Heart left ventricle (tissue), 16 donors: ENCODE measurements at regions not wholly inside any gene's neighbourhood (a gene's known extent, or its start where the extent isn't known, plus 50 kb on each side); places are given as distances from the start of the nearest gene placed in this dataset.

Experiments used
- ATAC-seq, 4 donors: fragments of 200-7000 bp; cut with Tn5 transposase; one replicate each; pipeline ENCODE4 v1.9.1; 2020 to 2022; ENCODE audit warnings: moderate library complexity in 4 of 4, mild to moderate bottlenecking in 3 of 4, moderate number of reproducible peaks in 1 of 4
- DNase-seq, 5 donors: peaks; one replicate each; pipeline ENCODE4 v3.0.0-alpha.2; 2020
- H3K27ac ChIP-seq, 12 donors: fragments of 200-600 bp; sonication (generic) in 4 of 12; one replicate each; pipeline versions ENCODE4 v1.5.0 to v1.8.0; 2016 to 2022; ENCODE audit warnings: mild to moderate bottlenecking in 2 of 12
- H3K27me3 ChIP-seq, 9 donors: fragments of 200-600 bp; sonication (generic) in 2 of 9; one replicate each; pipeline versions ENCODE4 v1.5.1 to v1.8.0; 2016 to 2022; ENCODE audit warnings: mild to moderate bottlenecking in 3 of 9
- H3K36me3 ChIP-seq, 9 donors: fragments of 200-600 bp; sonication (generic) in 2 of 9; one replicate each; pipeline versions ENCODE4 v1.5.0 to v1.8.0; 2018 to 2022; ENCODE audit warnings: mild to moderate bottlenecking in 2 of 9
- H3K4me1 ChIP-seq, 12 donors: fragments of 200-600 bp; sonication (generic) in 4 of 12; one replicate each; pipeline versions ENCODE4 v1.5.0 to v1.8.0; 2016 to 2022; ENCODE audit warnings: mild to moderate bottlenecking in 3 of 12
- H3K4me3 ChIP-seq, 12 donors: fragments of 200-600 bp; sonication (generic) in 4 of 12; one replicate each; pipeline versions ENCODE4 v1.5.0 to v1.8.0; 2017 to 2022; ENCODE audit warnings: mild to moderate bottlenecking in 9 of 12, moderate library complexity in 4 of 12
- H3K9me3 ChIP-seq, 12 donors: fragments of 200-600 bp; sonication (generic) in 4 of 12; one replicate each; pipeline versions ENCODE4 v1.5.0 to v1.8.0; 2016 to 2022; ENCODE audit warnings: mild to moderate bottlenecking in 1 of 12
- CTCF ChIP-seq, 12 donors: fragments of 200-600 bp; sonication (generic) in 4 of 12; IDR thresholded peaks; one replicate each; pipeline versions ENCODE4 v1.5.0 to v1.8.0; 2018 to 2022; ENCODE audit warnings: antibody characterized with exemption in 12 of 12, mild to moderate bottlenecking in 5 of 12
- POLR2A ChIP-seq, 2 donors: fragments of 450-650 bp; IDR thresholded peaks; one replicate each; pipeline ENCODE4 v1.6.1; 2017; ENCODE audit warnings: antibody characterized with exemption in 2 of 2, mild to moderate bottlenecking in 2 of 2, moderate library complexity in 2 of 2
- WGBS, 4 donors: extraction: QIAGEN DNeasy Blood & Tissue Kit in 2 of 4; methylation state at CpG; one replicate each; pipeline versions ENCODE4 v1.1.5 to v1.1.7; 2013 to 2018; 5-methylcytosine and 5-hydroxymethylcytosine counted together
- intact Hi-C, 10 donors: fragments of 100-400 bp; cut with DNase I; formaldehyde crosslinking; loops; one replicate each; pipeline versions ENCODE4 v1.11.1 to v1.14.2; 2022
- donor health status: ischemic (EF 13 %, LVEDD 7.1; RV severe dilation, severe dysfunction).
- donor health status: healthy with polysubstance abuse.
- donor health status: DM: no; HTN: yes; CAD: no.
- donor health status: DM: no; HTN: no; CAD: no.
- donor health status: ischemic (EF 25% LVEDD 6.9; RV normal size, moderate dysfunction).
- donor health status: ischemic (EF 25% LVEDD 5.7; RV mildly dilated, moderate dysfunction).
- donor health status: healthy.
- donor health status: DM: yes; HTN: yes; CAD: no.
- donor health status: ischemic (EF 35%, LVEDD 5.7; RV mildly dilated, moderate dysfunction).
- donor health status: nonischemic (EF 11% LVEDD 7.7; RV severe dilation, severe dysfunction).
- donor health status: DM: yes; HTN: yes; CAD: no.
- donor health status: PGD.
- donor health status: ischemic (EF 29% LVEDD 5.4; RV normal size, mild dysfunction).
- donor health status: nonischemic (EF 23%, LVEDD 6.1; RV moderate dilation, normal function).

- no peaks in the 10 kb centered on the region for H3K9me3 ChIP-seq
- no peak for DNase-seq
- no peak overlapping the region for H3K4me3 ChIP-seq
- no peak overlapping the region for H3K27ac ChIP-seq
- no peaks in the 10 kb centered on the region for H3K4me1 ChIP-seq
- H3K36me3 ChIP-seq: no peaks in the 10 kb centered on the region
- no peak for ATAC-seq
- 56 to 65% (median 60%) methylated on average over 1 of the region's 1 CpG for WGBS, 4 donors
- intact Hi-C loops: loop anchor here in 1 of 10 donors (5.0 kb wide), 1 partner anchor 45 kb away; no protein-coding TSS in a partner anchor
- TF ChIP-seq CTCF (IDR thresholded peaks at IDR 0.05) (no peak), POLR2A (IDR thresholded peaks at IDR 0.05) (no peak)
- peaks cover 0 to 2% (median 0%) of the 10 kb centered on the region in 9 donors for H3K27me3 ChIP-seq
Measured at GRCh38 chr18:22871809-22872525, 61.2 kb upstream of the RBBP8 start.

DNA sequence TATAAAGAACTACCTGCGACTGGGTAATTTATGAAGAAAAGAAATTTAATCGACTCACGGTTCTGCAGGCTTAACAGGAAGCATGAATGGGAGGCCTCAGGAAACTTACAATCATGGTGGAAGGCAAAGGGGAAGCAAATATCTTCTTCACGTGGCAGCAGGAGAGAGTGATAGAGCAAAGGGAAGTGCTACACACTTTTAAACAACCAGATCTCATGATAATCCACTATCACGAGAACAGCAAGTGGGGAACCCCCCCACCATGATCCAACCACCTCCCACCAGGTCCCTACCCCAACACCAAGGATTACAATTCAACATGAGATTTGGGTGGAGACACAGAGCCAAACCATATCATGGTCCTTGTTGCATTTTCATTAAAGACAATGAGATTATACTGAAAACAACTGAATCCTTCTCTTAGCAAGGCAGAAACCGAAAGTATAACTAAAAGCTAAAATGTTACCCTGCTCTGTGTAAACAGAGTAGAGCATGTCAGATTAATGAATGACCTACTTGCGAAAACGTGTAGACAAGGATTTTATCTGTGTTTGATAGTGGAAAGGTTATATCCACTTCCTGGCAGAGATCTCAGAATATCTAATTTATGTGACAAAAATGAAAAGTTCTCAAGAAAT, 60.1 kb upstream of the RBBP8 start:
- no peak overlapping the region for H3K4me3 ChIP-seq
- WGBS, 4 donors: 49 to 63% (median 58%) methylated on average over 8 of the region's 8 CpGs
- H3K27me3 ChIP-seq: peaks cover 0 to 2% (median 0%) of the 10 kb centered on the region in 9 donors
- ATAC-seq (no peak), DNase-seq (no peak)
- no peaks in the 10 kb centered on the region for H3K36me3 ChIP-seq
- TF ChIP-seq CTCF (IDR thresholded peaks at IDR 0.05) (no peak), POLR2A (IDR thresholded peaks at IDR 0.05) (no peak)
- no peaks in the 10 kb centered on the region for H3K9me3 ChIP-seq
- H3K27ac ChIP-seq: no peak overlapping the region
- intact Hi-C loops: loop anchor here in 1 of 10 donors (5.0 kb wide), 1 partner anchor 46 kb away; no protein-coding TSS in a partner anchor
- H3K4me1 ChIP-seq: no peaks in the 10 kb centered on the region

DNA sequence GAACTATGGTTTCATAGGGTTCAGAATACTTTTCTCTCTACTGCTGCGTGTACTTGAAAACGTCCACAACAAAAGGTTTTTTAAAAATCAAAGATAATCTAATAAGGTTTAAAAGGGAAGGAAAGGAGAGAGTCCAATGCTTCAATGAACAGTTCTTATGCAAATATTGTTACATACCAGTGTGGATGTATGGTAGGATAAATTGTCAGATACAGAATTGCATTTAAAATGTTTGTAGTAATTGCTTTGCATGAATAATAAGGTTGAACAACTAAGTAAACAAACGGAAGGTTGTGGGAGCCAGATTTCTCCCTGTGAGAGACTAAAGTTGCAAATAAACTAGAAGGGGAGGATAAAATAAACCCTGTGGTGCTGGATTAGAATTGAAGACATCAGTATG, 53.8 kb upstream of the RBBP8 start:
- no peak for ATAC-seq
- Histone ChIP-seq H3K9me3 (no peaks in the 10 kb centered on the region), H3K27ac (no peak overlapping the region), H3K36me3 (no peaks in the 10 kb centered on the region), H3K27me3 (no peaks in the 10 kb centered on the region), H3K4me1 (no peaks in the 10 kb centered on the region), H3K4me3 (no peak overlapping the region)
- intact Hi-C loops: no loop called here
- 85 to 93% (median 90%) methylated on average over 3 of the region's 3 CpGs for WGBS, 4 donors
- no peak for DNase-seq
- TF ChIP-seq CTCF (IDR thresholded peaks at IDR 0.05): no peak
- TF ChIP-seq POLR2A (IDR thresholded peaks at IDR 0.05): no peak

DNA sequence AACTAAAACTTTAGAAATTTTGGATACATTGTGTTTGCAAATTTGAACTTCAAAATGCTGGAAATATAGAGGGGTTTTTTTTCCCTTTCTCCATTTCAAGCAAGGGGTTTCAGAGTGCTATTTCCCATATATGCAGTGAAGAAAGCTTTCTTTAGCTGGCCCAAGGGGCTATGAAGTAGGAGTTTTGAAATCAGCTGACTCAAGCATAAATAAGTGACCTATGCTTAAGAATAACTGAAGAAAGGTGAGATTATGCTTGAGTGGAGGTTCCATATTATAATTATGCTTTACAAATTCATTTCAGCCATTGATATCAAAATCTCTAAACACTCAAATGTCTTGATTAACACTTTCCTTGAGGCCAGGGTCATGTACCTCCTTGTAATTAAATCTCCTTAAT, 51.0 kb upstream of the RBBP8 start:
- H3K9me3 ChIP-seq: peaks cover 0 to 6% (median 0%) of the 10 kb centered on the region in 12 donors
- ATAC-seq (no peak), DNase-seq (no peak)
- no peak for TF ChIP-seq POLR2A (IDR thresholded peaks at IDR 0.05)
- TF ChIP-seq CTCF (IDR thresholded peaks at IDR 0.05): no peak
- intact Hi-C loops: no loop called here
- H3K4me1 ChIP-seq: no peaks in the 10 kb centered on the region
- H3K27me3 ChIP-seq: no peaks in the 10 kb centered on the region
- H3K4me3 ChIP-seq: no peak overlapping the region
- no peaks in the 10 kb centered on the region for H3K36me3 ChIP-seq
- no peak overlapping the region for H3K27ac ChIP-seq
